ENCODE measurements at regions not wholly inside any gene's neighbourhood (a gene's known extent, or its start where the extent isn't known, plus 50 kb on each side); places are given as distances from the start of the nearest gene placed in this dataset.
"Not testable (repeated sequence)": the region's sequence is repeated elsewhere in the genome, so short reads cannot be mapped to it uniquely, and the experiment has no call there.

DNA sequence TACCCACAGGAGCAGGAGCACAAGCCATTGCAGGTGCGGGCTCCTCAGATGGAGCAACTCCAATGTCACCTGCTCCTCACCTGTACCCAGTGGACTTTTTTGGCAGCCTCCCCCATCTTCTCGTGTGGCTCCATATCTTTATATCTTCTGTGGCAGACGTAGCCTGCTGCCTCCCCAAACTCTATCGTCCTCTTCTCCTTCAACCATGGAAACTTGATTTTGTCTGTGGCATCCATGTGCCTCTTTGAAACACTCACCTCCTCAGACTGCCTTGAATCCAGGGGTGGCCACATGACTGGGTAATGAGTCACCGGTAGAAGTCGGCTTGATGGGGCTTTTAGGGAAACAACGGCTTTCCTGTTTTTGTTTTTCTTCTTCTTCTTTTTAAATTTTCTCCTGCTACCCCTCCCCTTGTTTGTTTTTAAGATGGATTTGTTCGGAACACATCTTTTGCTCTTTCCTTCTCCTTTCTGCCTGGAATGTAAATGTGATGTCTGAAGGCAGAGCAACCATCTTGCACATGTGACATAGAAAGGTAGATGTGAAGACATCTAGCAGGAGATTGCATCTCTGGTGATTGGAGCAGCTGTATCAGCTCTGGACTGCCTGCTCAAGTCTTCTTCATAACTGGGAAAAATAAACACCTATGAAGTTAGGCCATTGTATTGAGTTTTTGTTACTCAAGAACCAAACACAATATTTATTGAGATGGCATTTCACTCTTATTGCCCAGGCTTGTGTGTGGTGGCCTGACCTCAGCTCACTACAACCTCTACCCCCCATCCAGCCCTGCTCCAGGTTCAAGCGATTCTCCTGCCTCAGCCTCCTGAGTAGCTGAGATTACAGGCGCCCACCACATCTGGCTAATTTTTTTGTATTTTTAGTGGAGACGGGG, 69.9 kb upstream of the DDR1 start:
- H3K36me3 ChIP-seq = no peaks in the 10 kb centered on the region
- H3K4me3 ChIP-seq (ENCODE audit: low read depth in 1 of 2, low read length in 1 of 2) = peak overlapping the region; percentile 35 to 41
- H3K4me1 ChIP-seq (ENCODE audit: control insufficient read depth in 1 of 2, insufficient read depth in 1 of 2, low read depth in 1 of 2, low read length in 1 of 2) = peaks cover 46 to 53% of the 10 kb centered on the region in 2 experiments
- peak overlapping the region; percentile 95 for H3K27ac ChIP-seq
- no peaks in the 10 kb centered on the region for H3K27me3 ChIP-seq
- no peaks in the 10 kb centered on the region for H3K9me3 ChIP-seq
- TF ChIP-seq, protein P1, sequence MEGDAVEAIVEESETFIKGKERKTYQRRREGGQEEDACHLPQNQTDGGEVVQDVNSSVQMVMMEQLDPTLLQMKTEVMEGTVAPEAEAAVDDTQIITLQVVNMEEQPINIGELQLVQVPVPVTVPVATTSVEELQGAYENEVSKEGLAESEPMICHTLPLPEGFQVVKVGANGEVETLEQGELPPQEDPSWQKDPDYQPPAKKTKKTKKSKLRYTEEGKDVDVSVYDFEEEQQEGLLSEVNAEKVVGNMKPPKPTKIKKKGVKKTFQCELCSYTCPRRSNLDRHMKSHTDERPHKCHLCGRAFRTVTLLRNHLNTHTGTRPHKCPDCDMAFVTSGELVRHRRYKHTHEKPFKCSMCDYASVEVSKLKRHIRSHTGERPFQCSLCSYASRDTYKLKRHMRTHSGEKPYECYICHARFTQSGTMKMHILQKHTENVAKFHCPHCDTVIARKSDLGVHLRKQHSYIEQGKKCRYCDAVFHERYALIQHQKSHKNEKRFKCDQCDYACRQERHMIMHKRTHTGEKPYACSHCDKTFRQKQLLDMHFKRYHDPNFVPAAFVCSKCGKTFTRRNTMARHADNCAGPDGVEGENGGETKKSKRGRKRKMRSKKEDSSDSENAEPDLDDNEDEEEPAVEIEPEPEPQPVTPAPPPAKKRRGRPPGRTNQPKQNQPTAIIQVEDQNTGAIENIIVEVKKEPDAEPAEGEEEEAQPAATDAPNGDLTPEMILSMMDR (IDR thresholded peaks at IDR 0.05) = no peak

DNA sequence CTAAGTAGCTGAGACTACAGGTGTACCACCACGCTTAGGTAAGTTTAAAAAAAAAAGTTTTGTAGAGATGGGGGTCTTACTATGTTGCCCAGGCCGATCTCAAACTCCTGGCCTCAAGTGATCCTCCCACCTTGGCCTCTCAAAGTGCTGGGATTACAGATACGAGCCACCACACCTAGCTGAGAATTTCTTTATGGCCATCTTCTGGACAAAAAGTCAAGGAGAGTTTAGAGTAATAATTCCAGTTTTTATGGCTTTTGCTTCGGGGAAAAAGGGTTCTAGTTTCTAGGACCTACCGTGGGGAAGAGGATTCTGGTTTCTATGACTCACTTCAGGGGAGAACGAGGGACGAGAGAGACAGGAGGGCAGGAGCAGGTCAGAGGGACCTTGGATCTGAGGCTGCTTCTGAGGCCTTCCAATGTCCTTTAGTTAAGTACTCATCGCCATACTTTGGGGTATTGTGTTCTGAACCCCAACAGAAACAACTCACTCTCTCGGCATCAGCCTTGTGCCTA, 69.3 kb upstream of the IER3 start:
- Histone ChIP-seq H3K27me3 (no peaks in the 10 kb centered on the region), H3K27ac (peak overlapping the region; percentile 95), H3K4me1 (ENCODE audit: control insufficient read depth in 1 of 2, insufficient read depth in 1 of 2, low read depth in 1 of 2, low read length in 1 of 2) (peaks cover 53 to 59% of the 10 kb centered on the region in 2 experiments), H3K4me3 (ENCODE audit: low read depth in 1 of 2, low read length in 1 of 2) (peak overlapping the region; percentile 35 to 41), H3K36me3 (no peaks in the 10 kb centered on the region), H3K9me3 (no peaks in the 10 kb centered on the region)
- TF ChIP-seq, protein P1 (IDR thresholded peaks at IDR 0.05) = no peak

DNA sequence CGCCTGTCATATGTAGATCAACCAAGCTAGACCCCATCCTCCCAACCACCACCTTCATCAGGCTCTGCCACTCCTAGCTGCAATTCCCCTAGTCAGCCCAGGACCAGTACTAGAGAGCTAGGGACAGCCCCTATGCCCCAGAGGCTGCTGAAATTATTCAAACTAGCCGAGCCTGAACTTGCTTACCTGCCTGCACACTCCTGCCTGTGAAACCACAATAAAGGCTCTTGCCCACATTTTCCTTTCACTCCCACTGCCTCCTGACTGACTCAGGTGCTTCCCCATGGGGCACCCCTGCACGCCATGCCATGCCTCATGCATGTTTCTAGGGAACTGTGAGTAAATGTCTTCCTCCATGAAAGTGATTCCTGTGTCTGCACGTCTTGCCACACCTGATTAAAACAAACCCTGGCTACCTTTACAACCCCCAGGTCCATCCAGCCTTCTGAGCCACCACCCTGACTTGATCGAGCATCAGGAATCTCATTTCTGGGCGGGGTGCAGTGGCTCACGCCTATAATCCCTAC, 66.5 kb upstream of the IER3 start:
- TF ChIP-seq, protein P1 (IDR thresholded peaks at IDR 0.05) = no peak
- Histone ChIP-seq H3K27ac (no peak overlapping the region), H3K27me3 (no peaks in the 10 kb centered on the region), H3K36me3 (no peaks in the 10 kb centered on the region), H3K4me3 (ENCODE audit: low read depth in 1 of 2, low read length in 1 of 2) (no peak overlapping the region), H3K9me3 (no peaks in the 10 kb centered on the region), H3K4me1 (ENCODE audit: control insufficient read depth in 1 of 2, insufficient read depth in 1 of 2, low read depth in 1 of 2, low read length in 1 of 2) (peaks cover 57 to 59% of the 10 kb centered on the region in 2 experiments)

DNA sequence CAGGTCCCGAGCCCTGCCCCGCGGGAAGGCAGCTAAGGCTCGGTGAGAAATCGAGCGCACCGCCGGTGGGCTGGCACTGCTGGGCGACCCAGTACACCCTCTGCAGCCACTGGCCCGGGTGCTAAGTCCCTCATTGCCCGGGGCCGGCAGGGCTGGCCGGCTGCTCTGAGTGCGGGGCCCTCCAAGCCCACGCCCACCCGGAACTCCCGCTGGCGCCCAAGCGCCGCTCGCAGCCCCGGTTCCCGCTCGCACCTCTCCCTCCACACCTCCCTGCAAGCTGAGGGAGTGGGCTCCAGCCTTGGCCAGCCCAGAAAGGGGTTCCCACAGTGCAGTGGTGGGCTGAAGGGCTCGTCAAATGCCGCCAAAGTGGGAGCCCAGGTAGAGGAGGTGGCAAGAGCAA, 63.2 kb upstream of the IER3 start:
- not testable (repeated sequence) for H3K4me3 ChIP-seq (ENCODE audit: low read depth in 1 of 2, low read length in 1 of 2); H3K9me3 ChIP-seq; H3K27me3 ChIP-seq; H3K36me3 ChIP-seq
- Histone ChIP-seq H3K27ac (peak overlapping the region; percentile 65), H3K4me1 (ENCODE audit: control insufficient read depth in 1 of 2, insufficient read depth in 1 of 2, low read depth in 1 of 2, low read length in 1 of 2) (peaks cover 59 to 61% of the 10 kb centered on the region in 2 experiments)

DNA sequence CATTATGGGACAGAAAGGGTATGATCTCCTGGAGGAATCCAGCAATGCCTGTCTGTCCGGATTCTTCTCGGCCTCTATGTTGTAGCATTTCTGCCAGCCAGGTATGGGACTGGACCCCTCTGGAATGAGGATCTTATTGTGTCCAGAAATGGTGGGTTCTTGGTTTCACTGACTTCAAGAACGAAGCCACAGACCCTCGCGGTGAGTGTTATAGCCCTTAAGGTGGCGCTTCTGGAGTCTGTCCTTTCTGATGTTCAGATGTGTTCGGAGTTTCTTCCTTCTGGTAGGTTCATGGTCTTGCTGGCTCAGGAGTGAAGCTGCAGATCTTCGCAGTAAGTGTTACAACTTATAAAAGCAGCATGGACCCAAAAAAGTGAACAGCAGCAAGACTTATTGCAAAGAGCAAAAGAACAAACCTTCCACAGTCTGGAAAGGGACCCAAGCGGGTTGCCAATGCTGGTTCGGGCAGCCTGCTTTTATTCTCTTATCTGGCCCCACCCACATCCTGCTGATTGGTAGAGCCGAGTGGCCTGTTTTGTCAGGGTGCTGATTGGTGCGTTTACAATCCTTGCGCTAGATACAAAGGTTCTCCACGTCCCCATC, 62.3 kb upstream of the IER3 start:
- H3K27ac ChIP-seq = peak overlapping the region; percentile 65
- no peak overlapping the region for H3K4me3 ChIP-seq (ENCODE audit: low read depth in 1 of 2, low read length in 1 of 2)
- no peaks in the 10 kb centered on the region for H3K27me3 ChIP-seq
- no peaks in the 10 kb centered on the region for H3K36me3 ChIP-seq
- TF ChIP-seq, protein P1 (IDR thresholded peaks at IDR 0.05) = no peak
- H3K4me1 ChIP-seq (ENCODE audit: control insufficient read depth in 1 of 2, insufficient read depth in 1 of 2, low read depth in 1 of 2, low read length in 1 of 2) = peaks cover 62 to 65% of the 10 kb centered on the region in 2 experiments
- no peaks in the 10 kb centered on the region for H3K9me3 ChIP-seq

Measured in neutrophil (primary cell).